ENCODE measurements at regions not wholly inside any gene's neighbourhood (a gene's known extent, or its start where the extent isn't known, plus 50 kb on each side); places are given as distances from the start of the nearest gene placed in this dataset.

DNA sequence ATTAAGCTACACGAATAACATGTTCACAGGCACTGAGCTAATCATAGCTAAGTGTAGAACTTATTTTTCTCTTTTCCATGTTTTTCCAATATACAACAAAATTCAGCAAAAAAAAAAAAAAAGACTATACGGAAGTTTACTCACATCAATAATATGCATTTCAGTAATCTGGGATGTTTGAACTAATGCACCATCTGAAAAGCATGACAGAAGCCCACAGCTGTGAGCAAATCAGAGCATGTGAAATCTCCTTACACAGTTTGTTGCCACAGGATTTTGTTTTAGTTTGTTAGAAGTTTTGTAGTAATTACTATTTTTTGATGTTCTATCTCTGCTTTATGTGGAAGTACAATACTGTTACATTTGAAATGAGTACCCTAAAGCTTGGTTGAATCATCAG lies 1051.7 kb downstream of the TTLL7 start:
- DNase-seq (ENCODE audit: missing footprints) (no peak), ATAC-seq (no peak)
- intact Hi-C loops (cut with DNase I) = no loop called here

DNA sequence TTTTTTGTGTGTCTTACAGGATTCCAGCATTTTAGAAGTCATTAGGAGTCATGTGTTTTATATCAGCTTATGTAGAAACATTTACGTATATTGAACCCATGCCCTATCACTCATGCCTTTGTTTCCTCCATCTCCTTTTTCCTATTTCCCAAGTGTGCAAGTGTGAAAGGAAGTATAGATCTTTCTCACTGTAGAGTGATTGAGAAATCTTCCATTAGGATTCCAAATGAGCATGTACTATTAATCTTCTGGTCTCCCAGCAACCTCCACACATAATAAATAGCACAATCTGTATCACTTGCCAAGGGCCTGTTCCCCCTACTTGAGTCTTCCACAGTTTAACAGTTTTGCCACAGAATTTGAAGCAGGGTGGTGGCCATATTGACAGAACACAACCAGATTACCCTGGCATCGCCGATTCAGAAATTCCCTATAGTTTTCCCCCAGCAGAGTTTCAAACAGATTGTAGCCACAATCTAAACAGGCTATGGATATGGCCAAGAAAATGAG lies 1052.8 kb downstream of the TTLL7 start:
- intact Hi-C loops (cut with DNase I) = no loop called here
- no peak for ATAC-seq
- no peak for DNase-seq (ENCODE audit: missing footprints)

DNA sequence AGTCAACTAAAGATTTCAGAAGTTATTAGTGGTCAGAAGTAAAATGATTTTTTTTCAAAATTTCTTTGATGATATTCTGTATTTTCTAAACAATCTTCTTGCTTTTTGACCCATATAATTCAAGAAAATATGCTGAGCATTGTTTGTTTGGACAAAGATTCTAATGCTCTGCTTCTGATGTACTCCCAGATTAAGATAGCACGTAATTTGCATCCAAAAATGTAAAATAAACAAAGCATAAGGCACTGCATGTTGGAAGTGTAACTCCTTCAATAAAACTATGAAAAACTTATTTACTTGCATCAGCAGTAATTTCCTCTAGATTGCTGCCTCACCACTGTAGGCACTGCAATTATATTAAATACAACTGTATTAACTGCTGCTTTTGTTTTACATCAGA lies 1054.1 kb downstream of the TTLL7 start:
- intact Hi-C loops (cut with DNase I) = no loop called here
- ATAC-seq = no peak

GRCh38 chr1:82934074-82934473 lies 1064.9 kb downstream of the TTLL7 start:
- DNase-seq (ENCODE audit: missing footprints) (no peak), ATAC-seq (no peak)

More for the DNA sequence above, 1054.1 kb downstream of the TTLL7 start:
- DNase-seq (ENCODE audit: missing footprints) = no peak

GRCh38 chr1:82932727-82933126 lies 1066.2 kb downstream of the TTLL7 start:
- DNase-seq (ENCODE audit: missing footprints) (no peak), ATAC-seq (no peak)
- intact Hi-C loops (cut with DNase I) = no loop called here

More at GRCh38 chr1:82934074-82934473, 1064.9 kb downstream of the TTLL7 start:
- intact Hi-C loops (cut with DNase I) = no loop called here

- no peak for ATAC-seq
- intact Hi-C loops (cut with DNase I) = no loop called here
- no peak for DNase-seq (ENCODE audit: missing footprints)
These were observed 1066.7 kb downstream of the TTLL7 start for GRCh38 chr1:82932207-82932606.

- DNase-seq (ENCODE audit: missing footprints) (no peak), ATAC-seq (no peak)
- intact Hi-C loops (cut with DNase I) = no loop called here
These were observed 1067.9 kb downstream of the TTLL7 start for GRCh38 chr1:82931006-82931405.

DNA sequence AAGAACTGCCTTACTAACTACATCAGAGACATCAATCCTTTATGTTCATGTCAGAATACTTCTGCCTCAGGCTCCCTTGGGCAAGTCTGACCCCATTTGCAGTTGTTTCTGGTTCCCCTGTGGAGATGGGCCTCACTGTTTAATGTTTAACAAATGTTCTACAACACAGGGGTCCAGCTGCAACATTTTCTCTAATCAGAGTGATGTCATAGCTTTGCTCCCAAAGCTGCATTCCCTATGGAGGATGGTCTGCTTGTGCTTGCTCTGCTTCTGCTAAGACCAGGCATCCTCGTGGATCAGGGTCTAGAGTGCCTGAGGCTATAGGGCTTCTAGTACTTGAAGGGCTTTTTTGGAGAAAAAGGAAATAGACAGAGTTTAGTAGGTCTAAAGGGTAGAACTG lies 1071.2 kb downstream of the TTLL7 start:
- ATAC-seq (peak; percentile 31), DNase-seq (ENCODE audit: missing footprints) (no peak)
- intact Hi-C loops (cut with DNase I) = no loop called here

DNA sequence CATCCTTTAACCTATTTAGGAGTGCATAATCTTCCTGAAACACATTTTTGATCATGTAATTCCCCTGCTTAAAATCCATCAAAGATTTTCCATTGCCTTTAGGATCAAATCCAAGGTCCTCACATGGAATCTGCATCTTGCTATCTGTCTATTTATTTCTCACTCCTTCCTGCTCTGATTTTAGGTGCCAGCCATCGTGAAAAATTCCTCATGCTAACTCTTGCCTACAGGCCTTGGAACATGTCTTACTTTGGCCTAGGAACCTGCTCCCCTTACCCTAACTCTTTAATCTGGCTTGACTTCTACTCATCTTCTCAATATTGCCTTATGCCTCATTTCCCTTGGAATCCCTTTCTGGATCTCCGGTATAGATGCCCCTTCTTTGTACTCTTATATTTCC lies 1074.3 kb downstream of the TTLL7 start:
- no peak for ATAC-seq
- no peak for DNase-seq (ENCODE audit: missing footprints)
- intact Hi-C loops (cut with DNase I) = no loop called here

GRCh38 chr1:82923931-82924330 lies 1075.0 kb downstream of the TTLL7 start:
- intact Hi-C loops (cut with DNase I) = no loop called here
- DNase-seq (ENCODE audit: missing footprints) = no peak
- ATAC-seq = no peak

DNA sequence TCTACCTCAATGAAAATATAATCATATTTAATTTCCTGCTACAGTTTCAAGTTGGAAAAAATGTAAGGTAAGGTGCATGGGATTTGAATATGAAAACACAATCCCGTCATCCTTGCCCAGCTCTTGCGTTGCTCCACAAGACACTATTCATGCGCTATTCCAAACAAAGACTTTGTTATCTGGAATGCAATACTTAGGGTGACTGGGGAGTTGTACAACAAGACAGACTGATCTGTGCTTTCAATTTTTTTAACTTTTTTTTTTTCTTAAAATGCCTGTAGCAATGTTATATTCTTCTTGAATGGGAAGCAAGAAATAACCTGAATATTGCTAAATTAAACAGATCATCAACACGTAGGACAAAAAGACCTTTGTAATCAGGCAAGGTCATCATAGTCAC lies 1077.2 kb downstream of the TTLL7 start:
- no peak for ATAC-seq
- intact Hi-C loops (cut with DNase I) = no loop called here
- no peak for DNase-seq (ENCODE audit: missing footprints)

- DNase-seq (ENCODE audit: missing footprints) (no peak), ATAC-seq (peak; percentile 28)
- intact Hi-C loops (cut with DNase I) = no loop called here
These were observed 1078.3 kb downstream of the TTLL7 start for GRCh38 chr1:82920418-82921248.

DNA sequence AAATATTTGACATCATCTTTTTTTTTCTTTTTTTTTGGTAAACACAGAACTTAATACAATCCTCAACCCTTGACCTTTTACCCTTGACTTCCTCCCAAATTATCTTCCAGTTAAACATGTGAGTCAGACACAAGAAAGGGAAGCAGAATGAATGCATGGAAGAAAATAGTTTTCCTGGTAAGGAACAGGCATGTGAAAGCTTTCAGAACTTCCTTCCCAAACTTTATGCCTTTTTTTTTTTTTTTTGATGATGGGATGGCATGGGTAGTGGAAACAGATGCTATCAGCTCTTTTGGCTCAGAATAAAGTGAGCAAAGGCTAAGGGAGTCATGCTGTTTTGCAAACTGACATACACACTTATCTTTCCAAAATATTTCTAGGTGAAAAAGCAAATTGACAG lies 1079.1 kb downstream of the TTLL7 start:
- no peak for DNase-seq (ENCODE audit: missing footprints)
- intact Hi-C loops (cut with DNase I) = no loop called here
- ATAC-seq = no peak

DNA sequence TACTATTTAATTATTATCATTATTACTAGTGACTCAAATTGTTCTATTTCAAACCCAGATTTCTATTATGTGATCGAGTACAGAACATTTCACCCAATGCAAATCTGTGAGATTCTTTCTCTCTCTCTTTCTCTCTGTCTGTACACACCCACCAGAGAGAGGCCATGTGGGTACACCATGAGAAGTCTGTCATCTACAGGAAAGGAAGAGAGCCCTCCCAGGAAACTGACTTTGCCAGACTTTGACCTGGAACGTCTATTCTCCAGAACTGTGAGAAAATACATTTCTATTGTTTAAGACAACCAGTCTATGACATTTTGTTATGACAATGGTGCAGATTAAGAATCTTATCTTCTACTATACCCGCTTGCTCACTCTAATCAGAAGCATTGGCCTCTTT lies 1091.6 kb downstream of the TTLL7 start:
- intact Hi-C loops (cut with DNase I) = no loop called here
- ATAC-seq (no peak), DNase-seq (ENCODE audit: missing footprints) (no peak)

DNA sequence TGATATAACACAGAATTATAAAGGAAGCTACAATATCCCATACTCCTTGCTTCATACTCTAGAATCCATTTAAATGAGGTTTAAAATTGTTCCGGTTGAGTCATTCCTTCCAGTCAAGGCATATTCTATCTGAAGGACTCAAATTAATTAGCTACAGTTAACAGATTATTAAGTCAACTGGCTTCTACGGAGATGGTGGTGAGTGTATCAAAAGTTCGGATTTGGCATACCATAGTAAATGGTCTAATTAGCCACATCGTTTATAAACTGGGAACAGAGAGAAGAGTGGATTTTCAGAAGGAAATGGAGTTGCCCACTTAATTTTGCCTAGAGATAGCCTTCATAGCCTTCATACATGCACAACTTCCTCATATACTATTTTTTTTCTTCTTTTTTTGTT lies 1095.3 kb downstream of the TTLL7 start:
- ATAC-seq = no peak
- intact Hi-C loops (cut with DNase I) = no loop called here
- DNase-seq (ENCODE audit: missing footprints) = no peak

DNA sequence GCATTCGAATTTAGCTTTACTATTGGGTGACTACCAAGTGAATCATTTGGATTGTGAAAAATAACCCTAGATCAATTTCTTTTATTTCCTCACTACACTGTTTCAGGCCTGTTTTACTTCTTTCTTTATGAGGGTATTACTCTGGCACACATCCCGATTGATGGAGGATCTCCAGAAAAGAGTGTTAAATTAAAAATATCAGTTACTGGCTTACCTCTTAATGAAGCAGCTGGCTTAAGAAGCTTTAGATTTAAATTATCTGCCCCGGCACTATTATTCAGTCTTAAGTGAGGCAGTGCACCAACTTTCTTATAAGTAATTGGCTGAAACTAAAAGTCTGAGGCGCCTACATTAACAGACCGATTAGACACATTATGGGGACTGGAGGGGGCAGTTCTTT lies 1097.4 kb downstream of the TTLL7 start:
- ATAC-seq (no peak), DNase-seq (ENCODE audit: missing footprints) (no peak)
- intact Hi-C loops (cut with DNase I) = no loop called here

- intact Hi-C loops (cut with DNase I) = no loop called here
- ATAC-seq = no peak
These were observed 1097.8 kb downstream of the TTLL7 start for GRCh38 chr1:82901118-82901517.

GRCh38 chr1:82899017-82899416 lies 1098.3 kb downstream of the ADGRL2 start:
- DNase-seq (ENCODE audit: missing footprints) (no peak), ATAC-seq (no peak)
- intact Hi-C loops (cut with DNase I) = no loop called here

More at GRCh38 chr1:82901118-82901517, 1097.8 kb downstream of the TTLL7 start:
- no peak for DNase-seq (ENCODE audit: missing footprints)

- intact Hi-C loops (cut with DNase I) = no loop called here
- no peak for DNase-seq (ENCODE audit: missing footprints)
- ATAC-seq = no peak
These were observed 1096.8 kb downstream of the ADGRL2 start for GRCh38 chr1:82897549-82897948.

DNA sequence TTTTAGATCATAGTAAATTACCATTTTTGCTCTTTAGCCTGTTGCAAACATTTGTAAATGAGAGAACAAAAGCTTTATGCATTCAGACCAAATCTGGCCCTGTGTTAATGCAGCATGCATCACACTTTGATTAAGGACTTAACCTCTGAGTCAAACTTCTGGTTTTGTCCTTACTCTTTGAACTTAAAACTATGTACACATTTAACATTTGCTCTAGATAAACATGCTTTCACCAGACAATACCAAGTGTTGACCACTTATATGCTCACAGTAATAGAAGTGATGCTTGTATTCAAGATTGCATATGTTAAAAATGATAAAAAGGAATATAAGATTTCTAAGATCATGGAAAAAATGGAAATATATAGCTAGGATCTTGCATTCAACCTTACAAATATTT lies 1095.3 kb downstream of the ADGRL2 start:
- intact Hi-C loops (cut with DNase I) = no loop called here
- ATAC-seq (no peak), DNase-seq (ENCODE audit: missing footprints) (no peak)

- DNase-seq (ENCODE audit: missing footprints) = no peak
- intact Hi-C loops (cut with DNase I) = no loop called here
- no peak for ATAC-seq
These were observed 1093.9 kb downstream of the ADGRL2 start for GRCh38 chr1:82894635-82895034.

Measured in Right ventricle myocardium inferior (tissue), 1 donor.